ENCODE measurements at regions not wholly inside any gene's neighbourhood (a gene's known extent, or its start where the extent isn't known, plus 50 kb on each side); places are given as distances from the start of the nearest gene placed in this dataset.

DNA sequence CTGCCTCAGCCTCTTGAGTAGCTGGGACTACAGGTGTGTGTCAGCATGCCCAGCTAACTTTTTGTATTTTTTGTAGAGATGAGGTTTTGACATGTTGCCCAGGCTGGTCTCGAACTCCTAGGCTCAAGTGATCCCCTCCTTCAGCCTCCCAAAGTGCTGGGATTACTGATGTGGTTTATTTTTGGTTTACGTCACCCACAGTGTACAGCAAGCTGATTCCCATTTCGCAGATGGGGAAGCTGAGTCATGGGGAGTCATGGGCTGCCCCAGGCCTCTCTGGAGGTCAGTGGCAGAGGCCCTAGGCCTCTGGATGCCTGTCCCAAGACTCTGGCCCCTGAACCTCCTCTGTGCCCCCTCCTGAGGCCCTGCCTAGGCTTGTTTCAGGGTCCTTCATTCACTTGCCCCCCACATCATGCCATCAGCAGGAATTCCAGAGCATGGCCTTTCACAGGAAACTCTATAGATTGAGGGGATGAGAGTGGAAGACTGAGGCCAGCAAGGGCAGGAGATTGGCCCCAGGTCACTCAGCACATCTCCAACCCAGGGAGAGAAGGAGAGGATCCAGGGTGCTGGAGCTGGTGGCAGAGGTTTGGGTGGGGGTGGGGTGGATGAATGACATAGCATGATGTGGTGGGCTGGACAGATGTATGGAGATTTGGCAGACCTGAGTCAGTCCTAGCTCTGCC, 266.0 kb downstream of the PTPRU start:
- DNase-seq, result no peak

DNA sequence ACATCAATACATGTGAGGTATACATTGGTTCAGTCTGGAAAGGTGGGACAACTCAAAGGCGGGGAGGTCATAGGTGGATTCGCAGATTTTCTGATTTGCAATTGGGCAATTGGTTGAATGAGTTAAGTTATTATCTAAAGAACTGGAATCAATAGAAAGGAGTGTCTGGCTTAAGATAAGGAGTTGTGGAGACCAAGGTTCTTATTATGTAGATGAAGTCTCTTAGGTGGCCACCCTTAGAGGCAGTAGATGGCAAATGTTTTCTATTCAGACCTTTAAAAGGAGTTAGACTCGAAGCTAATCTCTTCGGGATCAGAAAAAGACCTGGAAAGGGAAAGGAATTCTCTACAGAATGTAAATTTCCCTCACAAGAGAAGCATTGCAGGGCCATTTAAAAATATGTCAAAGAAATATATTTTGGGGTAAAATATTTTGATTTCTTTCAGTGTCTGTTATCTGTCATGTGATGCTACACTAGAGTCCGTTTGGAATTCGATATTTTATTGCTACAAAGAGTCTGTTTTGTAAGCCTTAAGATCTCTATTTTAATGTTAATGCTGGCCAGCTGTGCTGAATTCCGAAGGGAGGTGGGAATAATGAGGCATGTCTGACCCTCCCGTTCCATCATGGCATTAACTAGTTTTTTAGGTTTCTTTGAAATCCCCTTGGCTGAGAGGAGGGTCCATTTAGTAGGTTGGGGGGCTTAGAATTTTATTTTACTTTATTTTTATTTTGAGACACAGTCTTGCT, 265.1 kb downstream of the PTPRU start:
- DNase-seq, result no peak

DNA sequence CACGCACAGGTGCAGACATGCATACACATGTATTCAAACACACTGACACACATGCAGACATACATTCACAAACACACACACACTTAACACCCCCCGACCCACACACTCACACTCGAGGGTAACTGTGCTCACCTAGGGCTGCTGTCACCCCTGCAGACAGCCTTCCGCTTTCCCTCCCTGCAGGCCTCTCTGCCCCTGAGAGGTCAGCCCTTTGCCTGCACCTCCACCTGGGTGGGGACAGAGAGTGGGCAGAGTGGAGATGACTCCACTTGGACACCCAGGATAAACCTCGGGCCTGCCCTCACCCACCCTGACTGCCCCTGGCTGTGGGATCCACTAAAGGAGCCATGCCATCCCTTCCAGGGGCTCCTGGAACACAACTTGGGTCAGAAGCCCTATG, 264.3 kb downstream of the PTPRU start:
- DNase-seq, result no peak

DNA sequence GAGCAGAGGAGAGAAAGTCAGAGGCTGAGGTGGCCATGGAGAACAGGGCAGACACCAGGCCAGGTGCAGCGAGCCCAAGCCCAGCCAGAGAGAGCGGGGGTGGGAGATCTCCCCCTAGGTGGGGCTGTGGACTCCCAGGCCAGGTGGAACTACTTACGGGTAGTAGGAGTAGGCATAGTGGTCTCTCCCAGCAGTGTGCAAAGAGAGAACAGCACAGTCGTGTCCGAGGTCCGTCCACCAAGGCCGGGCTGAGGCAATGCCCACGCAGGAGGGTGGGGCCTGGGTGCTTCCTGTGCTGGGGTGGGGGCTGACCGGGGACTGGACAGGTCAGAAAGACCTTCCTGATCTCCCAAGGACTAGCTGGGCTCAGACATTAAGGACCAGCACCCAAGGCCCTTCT, 263.7 kb downstream of the PTPRU start:
- no peak for DNase-seq

DNA sequence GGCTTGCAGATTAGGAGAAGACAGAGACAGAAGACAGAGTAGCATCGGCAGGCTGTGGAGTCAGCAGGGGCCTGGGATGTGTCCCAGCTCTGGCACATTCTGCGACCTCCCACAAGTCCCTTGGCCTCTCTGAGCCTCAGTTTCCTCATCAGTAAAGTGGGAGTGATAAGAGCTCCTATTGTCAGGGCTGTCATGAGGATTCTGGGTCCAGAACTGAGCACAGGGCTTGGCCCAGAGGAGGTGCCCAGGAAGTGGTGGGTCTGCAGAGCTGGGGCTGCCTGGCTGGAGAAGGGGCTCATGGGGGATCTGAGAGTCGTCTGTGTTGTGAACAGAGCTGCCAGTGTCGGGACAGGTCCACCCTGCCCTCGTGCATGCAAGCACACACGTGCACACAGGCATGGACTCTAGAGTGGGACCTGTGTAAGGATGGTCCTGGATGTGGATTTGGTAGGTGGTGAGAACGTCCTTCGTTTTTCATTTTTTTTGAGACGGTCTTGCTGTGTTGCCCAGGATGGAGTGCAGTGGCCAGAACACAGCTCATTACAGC, 262.9 kb downstream of the PTPRU start:
- no peak for DNase-seq

DNA sequence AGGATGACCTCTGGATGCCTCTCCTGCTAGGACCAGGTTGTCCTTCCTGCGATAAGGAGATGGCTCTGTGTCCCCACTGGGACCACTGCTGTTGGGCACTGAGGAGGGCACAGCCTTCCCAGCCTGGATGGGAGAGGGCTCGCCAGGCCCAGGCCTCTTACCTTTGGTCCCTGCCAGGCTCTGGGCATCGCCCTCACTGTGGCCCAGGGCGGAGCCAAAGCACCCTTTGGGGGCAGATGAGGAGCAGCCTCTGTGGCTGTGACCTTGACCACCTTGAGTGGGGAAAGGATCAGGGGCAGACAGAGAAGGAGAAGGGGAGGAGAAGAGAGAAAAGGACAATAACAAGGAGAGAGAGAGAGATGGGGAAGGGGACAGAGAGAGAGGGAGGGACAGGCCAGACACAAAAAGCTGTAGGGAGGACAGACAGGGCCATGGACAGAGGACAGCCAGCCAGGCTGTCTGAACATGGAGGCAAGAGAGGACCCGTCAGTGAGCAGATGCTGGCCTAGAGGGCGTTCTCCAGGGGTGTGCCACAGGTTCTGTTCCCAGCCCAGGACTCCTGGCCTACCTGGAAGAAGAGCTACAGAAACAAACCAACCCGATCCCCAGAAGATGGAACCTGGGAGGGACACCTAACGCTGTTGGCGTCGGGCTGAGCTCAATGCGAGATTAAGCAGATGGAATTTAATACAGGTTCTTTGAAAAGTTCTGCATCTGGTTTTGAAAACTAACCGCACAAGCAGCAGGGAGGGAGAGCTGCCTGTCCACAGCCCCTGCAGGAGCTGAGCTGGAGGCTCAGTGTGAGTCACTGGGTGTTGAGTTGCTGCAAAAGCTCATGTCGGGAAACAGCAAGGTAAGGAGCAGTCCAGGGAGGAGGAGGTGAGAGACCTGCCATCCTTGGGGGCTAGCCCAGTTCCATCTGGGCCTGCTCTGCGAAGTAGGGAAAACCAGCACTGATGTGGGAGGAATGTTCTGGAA, 262.1 kb downstream of the PTPRU start:
- no peak for DNase-seq

DNA sequence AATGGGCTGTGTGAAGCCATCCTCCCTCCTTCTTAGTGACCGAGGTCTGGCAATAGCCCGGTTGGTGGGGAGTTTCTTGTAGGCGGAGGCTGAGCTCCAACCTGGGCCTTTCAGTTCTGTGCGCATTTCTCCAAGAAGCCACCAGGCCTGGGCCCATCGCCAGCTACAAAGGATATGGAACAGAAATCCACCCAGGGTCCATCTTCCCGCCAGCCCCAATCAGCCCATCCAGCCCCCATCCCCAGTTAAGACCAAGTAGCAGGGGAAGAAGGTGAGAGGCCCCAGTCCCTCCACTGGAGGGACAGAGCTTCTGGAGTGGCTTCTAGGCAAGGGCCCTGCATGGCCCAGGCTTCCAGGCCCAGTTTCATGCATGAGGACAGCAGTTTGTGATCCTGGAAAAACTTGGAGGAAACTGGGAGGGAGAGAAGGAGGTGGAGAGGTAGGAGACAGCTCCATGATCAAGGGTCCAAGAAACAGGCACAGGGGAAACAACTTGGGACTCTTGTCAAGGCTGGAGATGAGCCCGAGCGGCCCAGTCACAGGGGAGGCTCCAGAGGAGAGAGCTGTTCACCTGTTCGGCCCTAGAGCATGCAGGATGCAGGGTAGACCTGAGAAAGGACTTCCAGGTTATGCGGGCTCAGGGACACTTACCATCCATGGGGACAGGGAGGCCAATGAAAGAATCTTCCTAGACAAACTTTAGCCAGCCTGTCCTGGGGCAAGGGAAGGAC, 261.2 kb downstream of the PTPRU start:
- no peak for DNase-seq

DNA sequence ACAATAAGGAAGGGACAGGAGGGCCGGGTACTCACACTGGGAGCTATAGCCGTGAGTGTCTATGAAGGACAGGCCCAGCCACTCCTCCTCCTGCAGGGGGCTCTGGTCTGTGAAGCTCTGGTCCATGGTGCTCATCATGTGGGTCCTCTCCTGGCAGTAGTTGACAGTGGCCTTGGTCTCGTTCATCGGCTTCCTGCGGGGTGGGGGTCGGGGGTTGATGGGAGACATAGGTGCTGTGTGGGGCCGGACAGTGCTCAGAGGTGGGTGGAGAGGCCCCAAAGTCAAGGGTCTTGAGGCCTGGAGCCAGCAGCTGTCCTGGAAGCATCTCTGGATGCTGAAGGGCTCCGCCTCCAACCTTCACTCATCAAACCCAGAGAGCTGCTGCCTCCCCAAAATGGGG, 260.4 kb downstream of the PTPRU start:
- no peak for DNase-seq

DNA sequence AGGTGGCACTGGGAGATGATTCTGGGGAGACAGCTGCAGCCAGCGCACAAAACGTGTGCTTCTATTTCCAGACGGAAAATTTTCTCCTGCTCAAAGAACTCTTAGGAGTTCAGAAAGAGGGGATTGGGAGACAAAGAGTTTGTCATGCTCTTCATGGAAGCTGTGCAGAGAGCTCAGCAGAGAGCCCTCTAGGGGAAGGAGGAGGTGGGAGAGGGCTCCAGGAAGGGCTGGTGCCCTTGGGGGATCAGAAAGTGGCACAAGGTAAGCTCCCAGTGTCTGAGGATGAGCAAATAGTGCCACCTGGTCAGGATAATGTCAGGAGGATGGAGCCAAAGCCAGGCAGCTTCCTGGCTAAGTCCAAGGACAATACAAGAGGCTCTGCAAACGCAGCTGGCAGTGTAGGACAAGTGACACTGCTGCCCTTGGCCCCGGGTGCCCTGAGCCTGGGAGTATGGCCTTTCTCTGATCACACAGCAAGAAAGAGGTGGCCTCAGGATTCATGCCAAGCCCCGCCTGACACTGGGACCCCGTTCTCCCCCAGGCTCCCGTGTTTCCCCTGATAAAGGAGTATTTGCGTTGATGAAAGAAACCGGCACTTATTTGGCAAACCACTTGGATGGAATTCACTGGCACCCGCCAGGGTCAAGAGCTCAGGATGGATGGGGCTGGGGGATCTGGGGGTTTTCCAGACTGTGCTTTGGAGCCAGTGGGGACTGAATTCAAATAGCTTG, 254.0 kb downstream of the PTPRU start:
- DNase-seq, result no peak

DNA sequence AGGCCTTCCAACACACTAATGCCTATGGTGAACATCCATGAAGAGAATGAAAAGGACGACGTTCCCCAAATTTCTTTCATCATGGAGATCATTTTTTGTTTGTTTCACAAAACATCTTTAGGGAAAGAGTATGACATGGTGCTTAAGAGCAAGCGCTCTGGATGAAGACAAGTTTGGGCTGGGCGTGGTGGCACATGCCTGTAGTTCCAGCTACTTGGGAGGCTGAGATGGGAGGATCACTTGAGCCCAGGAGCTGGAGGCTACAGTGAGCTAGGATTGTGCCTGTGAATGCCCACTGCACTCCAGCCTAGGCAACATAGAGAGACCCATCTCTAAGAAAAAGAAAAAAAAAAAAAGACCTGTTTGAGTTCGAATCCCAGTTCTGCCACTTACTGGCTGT, 253.1 kb downstream of the PTPRU start:
- no peak for DNase-seq

DNA sequence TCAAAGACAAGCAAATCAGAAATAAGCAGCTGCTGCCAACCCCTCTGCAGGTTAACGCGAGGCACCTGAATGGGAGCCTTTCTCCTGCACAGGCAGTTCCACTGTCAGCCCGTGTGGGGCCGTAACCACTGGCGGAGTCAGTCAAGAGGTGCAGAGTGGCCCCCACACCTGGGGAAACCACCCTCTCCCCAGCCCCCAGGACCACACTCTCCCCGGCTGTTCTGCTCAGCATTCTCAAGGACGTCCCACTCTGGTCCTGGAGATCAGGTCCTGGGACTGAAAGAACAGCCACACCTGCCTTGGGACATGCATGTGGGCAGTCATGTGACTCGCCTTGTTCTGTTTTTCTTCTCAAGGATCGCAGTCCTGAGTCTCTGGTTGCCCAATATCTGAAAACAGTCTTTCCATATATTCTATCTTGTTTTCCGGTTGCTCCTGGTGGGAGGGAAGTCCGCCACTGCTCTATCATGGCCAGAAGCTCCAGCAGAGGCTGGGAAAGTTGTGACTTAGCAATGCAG, 252.5 kb downstream of the PTPRU start:
- DNase-seq, result no peak

DNA sequence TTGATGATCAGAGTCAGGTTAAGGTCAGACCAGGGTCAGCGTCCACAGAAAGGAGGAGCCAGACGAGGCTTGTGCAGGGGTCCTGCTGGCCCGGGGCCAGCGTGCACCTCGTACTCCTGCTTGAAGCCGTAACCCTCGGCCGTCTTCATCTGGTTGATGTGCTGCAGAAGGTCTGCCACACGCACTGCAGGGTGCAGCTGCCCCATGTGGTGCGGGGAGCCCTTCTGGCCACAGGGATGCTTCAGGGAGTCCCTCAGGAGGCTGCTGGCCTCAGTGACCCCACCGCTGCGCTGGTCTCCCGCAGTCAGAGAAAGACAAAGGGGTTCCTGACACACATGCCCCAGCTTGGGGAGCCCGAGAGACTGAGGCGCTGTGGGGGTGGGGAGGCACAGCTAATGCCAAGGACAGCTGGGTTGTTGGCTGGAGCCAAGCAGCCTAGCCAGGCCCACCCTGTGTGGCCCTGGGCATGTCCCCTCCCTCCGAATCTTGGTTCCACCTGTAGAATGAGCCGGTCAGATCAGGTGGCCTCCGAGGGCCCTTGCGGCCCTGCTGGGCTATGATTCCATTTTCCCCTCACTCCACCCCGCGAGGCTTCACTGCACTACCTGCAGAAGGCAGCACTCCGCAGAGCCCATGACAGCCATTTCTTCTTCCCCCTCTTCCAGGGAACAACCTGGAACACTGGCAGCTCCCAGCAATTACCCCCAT, 251.9 kb downstream of the PTPRU start:
- no peak for DNase-seq

DNA sequence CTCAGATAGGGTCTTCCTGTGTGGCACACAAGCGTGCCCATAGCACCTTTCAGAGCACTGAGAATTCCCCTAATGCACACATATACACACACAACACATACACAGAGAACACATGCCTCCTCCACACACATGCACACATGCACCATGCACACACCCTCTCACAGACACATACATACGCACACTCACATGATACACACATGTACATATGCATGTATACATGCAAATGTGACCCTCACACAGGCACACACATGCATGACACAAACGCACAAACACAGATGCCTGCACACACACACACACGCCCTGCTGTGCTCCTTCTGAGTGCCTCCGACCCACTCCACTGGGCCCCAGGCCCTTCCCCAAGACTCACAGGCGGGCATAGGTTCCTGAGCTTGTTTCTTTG, 251.0 kb downstream of the PTPRU start:
- no peak for DNase-seq

DNA sequence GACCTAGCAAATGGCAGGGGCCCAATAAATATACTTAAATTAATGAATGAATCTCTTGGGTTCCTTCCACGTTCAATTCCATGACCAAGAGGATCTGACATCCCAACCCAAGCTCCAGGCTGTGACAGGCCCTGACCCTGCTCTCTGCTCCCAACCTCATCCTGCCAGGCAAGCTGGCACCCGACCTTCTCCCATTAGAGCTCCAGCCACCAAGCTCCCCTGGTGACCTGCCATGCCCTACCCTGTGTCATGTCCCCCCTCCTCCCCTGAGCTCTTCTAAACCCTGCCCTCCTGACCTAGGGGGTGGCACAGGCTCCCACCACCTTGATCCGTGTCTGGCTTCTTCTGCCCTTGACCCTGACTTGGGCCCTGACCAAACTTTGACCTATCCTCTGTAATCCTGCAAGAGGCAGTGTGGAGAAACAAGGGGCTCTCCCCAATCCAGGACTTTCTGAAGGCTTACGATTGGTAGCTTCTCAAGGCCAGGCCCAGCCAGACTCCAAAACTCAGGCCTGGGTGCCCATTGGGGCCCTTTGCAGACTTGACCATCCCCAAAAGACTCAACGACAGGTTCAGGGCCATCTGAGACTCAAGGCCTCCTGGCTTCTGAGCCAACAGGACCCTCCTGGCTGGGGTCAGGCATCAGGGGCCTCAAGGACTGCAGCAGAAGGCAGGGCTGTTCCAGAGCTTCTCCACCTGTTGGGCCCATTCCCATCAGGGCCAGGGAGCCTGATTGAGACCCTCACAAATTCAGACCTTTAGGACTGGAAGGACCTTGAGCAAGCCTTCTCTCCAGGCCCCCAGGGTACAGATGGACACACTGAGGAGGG, 249.0 kb downstream of the PTPRU start:
- DNase-seq, result no peak

DNA sequence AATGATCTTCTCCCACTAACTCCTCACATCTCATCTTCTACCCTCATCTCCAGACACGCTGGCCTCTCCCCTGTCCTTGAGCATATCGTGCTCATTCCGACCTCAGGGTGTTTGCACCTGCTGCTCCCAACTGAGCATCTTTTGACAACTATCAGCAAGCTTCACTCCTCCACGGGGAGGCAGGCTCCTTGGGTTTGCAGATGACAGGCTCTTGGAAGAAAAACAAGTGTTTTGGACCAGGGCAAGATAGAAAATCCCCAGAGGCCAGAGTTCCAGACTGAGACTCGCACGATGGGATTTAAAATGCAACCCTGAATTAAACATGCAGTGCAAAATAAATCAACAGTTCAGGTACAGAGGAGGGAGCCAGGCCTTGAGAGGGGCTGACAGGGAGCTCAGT, 246.7 kb downstream of the PTPRU start:
- no peak for DNase-seq

DNA sequence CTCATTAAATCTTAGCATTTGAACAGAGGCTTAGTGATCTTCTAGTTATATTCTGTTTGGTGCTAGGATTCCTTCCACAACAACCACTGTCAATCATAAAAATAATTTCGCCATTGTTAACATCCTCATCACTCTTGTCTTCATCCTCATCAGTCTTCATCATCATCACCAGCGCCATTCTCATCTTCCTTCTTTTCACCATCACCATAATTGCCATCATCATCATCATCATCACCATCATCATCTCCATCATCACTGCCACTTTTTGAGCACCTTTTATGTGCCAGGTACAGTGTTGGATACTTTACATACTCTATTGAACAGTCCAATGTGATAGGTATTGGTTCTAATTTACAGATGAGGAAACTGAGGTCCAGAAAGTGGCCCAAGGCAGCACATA, 245.7 kb downstream of the PTPRU start:
- DNase-seq, result no peak

DNA sequence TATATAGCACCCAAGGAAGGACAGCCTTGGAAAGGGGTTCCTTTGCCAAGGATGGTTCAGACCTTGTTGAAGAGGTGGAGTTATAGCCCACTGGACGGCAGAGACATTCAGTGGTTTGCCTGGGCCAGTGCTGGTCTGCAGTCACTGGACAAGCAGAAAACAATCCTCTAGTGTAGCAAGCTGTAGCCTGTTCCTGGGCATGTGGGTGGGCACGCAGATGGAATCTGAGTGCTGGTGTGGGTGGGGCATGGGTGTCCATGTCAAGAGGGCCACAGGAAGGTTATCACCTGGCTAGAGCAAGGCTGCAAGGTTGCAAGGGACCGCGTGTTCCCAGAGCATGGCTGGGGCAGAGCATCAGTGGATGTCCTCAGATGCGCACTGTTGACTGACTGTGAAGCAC, 244.7 kb downstream of the PTPRU start:
- DNase-seq, result no peak

DNA sequence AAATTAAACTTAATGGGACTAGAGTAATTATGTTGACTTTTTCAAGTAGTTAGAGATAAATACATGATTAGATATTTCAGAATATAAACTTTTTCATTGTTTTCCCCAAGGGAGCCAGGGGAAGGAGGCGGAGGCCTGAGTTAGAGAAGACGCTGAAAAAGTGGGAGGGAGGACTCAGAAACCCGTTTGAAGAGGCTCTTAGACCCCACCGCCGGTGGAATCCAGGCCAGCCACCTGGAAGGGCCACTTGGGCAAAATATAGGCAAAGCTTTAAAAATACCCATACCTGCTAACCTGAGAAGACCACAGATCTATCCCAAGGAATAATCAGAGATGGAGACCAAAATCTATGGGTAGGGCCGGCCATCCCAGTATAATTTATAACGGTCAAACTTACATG, 242.6 kb downstream of the PTPRU start:
- no peak for DNase-seq

DNA sequence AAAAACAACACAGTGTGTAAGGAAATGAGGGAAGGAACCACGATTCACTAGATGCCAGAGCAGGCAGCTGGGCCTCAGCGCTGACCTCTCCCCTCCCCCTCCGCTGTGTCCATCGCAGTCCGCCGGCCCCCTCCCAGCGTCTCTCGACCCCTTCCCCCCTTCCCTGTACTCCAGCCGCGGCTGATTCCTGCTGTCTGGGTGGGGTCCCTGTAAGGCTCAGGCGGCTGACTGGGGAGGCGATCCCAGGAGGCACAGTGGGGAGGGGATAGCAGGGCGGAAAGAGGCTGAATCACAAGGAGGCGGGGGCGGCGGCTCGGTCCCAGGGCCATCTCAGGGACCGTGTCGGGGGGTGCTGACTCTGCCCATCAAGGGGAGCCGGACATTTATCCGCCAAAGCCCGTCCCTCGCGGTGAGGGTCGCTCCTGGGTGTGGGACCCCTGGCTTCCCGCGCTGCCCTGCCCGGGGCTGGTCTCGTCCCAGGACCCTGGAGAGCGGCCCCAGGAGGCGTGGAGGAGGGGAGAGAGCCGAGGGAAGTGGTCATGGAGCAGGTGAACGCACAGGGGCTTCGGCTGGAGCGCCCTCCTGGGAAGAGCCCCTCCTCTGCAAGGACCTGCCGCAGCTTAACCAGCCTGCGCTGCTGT, 241.9 kb downstream of the PTPRU start:
- no peak for DNase-seq

DNA sequence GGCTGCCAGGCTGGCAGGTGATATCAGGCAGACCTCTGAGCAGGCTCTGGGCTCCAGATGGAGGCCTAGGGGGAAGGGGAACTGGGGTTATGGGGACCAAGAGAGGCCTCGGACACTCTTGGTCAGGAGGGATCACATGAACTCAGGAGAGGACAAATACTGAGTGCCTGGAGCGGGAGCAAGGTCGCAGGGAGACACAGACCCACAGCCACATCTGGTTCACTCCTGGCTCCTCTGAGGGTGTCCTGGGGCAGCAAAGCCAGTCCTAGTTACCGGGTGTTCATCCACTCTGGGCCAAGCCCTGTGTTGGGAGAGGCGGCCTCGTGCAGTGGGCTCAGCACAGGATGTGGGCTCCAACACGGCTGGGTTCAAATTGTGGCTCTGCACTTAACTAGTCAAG, 239.0 kb downstream of the PTPRU start:
- no peak for DNase-seq
